ENCODE measurements at regions not wholly inside any gene's neighbourhood (a gene's known extent, or its start where the extent isn't known, plus 50 kb on each side); places are given as distances from the start of the nearest gene placed in this dataset.
"Not testable (repeated sequence)": the region's sequence is repeated elsewhere in the genome, so short reads cannot be mapped to it uniquely, and the experiment has no call there.

- no peak for DNase-seq (ENCODE audit: low read depth in 3 of 3)
These were observed 365.1 kb upstream of the LMCD1 start for GRCh38 chr3:8136553-8136952.

DNA sequence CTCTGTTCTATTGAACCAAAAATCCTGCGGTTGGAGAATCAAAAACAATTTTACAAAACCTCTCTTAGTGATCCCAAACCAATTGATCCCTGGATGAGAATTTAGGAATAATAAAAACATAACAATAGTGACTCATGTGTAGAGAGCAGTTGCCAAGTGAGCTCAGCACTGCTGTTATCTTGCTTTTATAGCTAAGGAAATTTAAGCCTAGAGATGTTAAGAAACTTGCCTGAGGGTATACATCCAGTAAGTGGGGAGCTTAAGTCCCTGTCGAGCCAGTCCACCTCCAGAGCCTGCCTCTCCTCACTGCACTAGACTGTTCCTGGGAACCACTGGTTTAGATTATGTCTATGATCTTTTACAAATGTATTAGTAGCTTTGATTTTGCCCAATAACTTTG is 358.4 kb upstream of the LMCD1 start:
- no peak for DNase-seq (ENCODE audit: low read depth in 3 of 3)

- no peak for DNase-seq (ENCODE audit: low read depth in 3 of 3)
These were observed 356.0 kb upstream of the LMCD1 start for GRCh38 chr3:8145661-8146060.

DNA sequence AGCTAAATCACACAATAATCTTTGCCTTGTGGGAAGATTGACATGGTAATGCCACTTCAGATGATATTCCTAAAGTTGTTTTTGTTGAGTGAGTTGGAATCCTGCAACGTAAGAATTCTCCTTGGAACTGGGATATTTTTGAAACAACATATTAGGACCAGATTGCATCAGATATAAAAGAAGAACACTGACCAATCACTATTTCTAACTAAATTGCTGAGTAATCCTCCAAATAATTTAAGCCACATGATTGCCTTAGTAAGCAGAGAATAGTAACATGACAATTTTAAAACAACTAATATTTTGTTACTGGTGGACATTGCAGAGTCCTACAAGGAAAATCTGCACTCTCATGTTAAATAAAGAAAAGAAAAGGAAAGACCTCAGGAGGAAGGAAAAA is 353.9 kb upstream of the LMCD1 start:
- DNase-seq (ENCODE audit: low read depth in 3 of 3) = no peak

GRCh38 chr3:8152821-8153418 is 348.7 kb upstream of the LMCD1 start:
- DNase-seq (ENCODE audit: low read depth in 3 of 3) = no peak

GRCh38 chr3:8153800-8154199 is 347.8 kb upstream of the LMCD1 start:
- DNase-seq (ENCODE audit: low read depth in 3 of 3) = no peak

- DNase-seq (ENCODE audit: low read depth in 3 of 3) = no peak
These were observed 347.0 kb upstream of the LMCD1 start for GRCh38 chr3:8154617-8155016.

DNA sequence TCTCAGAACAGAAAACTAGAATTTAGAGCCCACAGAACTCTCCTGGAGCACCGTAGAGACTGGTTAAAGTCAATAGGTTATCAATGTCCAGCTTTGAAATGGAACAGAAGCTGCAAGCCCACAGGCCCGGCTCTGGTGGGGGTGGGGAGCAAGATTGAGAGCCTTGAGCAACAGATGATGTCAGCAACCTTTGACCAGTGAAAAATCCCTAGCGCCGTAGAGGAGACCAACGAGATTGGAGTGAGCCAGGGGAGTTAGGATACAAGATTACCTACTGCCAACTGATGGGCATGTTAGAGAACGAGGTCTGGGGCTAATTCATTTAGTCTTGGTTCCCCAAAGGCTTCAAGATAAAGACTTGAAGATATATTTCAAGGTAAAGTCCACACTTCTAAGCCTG is 345.5 kb upstream of the LMCD1 start:
- no peak for DNase-seq (ENCODE audit: low read depth in 3 of 3)

DNA sequence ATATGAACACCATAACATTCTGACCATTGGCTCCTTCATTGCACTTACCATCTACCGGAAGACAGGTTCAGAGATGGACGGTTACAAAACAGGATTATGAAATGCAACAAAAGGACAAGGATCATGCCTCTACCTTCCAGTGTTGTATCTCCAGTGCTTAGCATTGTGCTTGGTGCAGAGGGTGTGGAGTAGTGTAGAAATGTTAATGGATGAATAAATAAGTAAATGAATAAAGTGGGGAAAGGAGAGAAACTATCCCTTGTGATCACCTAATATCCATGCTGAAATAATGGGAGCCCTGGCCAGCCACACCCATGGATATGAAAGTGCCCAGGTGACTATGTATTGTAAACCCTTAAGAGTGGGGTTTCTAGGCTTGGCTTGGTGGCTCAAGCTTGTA is 344.8 kb upstream of the LMCD1 start:
- no peak for DNase-seq (ENCODE audit: low read depth in 3 of 3)

DNA sequence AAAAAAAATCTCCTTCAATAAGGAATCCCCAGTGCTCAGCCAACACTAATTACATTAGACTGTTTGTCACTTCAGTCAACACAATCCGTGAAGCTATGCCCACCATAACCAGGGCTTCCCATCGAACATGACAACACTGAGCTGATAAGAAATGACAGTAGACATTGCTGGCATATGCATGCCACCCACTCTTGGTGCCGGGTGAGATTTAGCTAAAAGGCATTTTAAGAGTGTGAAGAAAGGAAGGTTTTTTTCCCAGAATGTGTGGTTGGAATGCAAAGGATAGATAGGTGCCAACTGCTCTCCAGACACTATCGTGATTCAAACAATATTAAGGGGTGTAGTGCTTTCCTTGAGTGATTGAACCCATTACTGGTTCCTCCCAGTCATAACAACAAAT is 344.0 kb upstream of the LMCD1 start:
- DNase-seq (ENCODE audit: low read depth in 3 of 3) = no peak

GRCh38 chr3:8164145-8164544 is 337.5 kb upstream of the LMCD1 start:
- DNase-seq (ENCODE audit: low read depth in 3 of 3) = no peak

GRCh38 chr3:8166014-8166413 is 335.6 kb upstream of the LMCD1 start:
- no peak for DNase-seq (ENCODE audit: low read depth in 3 of 3)

DNA sequence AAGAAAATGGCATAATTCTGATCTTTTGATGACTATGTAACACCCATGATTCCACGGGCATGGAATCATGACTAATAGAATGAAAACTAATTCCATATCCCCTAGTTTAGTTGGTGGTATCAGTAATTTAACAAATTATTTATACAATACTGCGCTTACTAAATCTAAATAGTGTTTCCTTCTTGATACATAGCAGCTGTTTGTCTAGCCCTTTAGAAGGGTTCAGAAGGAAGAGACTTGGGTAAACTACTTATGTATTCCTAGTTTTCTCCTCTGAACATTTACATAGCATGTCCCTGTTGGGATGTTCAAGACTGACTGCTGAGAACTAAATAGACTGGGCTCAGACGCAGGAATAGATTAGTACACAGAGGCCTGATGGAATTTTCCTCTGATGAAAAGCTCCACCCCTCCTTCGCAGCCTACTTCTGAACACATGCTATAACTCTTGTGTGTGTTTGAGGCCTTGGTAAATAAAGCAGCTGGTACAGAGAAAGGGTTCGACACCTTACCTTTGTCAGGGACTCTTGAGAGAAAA is 330.6 kb upstream of the LMCD1 start:
- DNase-seq (ENCODE audit: low read depth in 3 of 3) = no peak

GRCh38 chr3:8173892-8174291 is 327.7 kb upstream of the LMCD1 start:
- DNase-seq (ENCODE audit: low read depth in 3 of 3) = no peak

- not testable (repeated sequence) for DNase-seq (ENCODE audit: low read depth in 3 of 3)
These were observed 324.7 kb upstream of the LMCD1 start for GRCh38 chr3:8176759-8177483.

GRCh38 chr3:8178516-8178915 is 323.1 kb upstream of the LMCD1 start:
- DNase-seq (ENCODE audit: low read depth in 3 of 3) = not testable (repeated sequence)

DNA sequence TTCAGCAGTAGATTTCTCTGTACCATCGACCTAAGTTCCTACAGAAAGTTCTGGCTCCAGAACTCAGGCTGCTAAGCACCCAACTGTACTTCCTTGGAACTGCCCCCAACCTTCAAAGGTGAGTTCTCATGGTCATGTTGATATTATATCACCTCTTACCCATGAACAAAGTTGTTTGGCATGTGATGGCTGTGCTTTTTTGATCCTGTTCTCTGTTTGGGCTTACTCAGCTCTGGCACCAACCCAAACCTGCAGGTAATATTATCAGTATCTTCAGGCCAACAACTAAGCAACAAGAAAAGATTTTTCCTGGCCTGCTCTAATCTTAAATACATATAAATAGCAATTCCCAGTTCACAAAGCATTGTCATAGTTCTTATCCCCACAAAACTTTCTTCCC is 318.7 kb upstream of the LMCD1 start:
- DNase-seq (ENCODE audit: low read depth in 3 of 3) = no peak

DNA sequence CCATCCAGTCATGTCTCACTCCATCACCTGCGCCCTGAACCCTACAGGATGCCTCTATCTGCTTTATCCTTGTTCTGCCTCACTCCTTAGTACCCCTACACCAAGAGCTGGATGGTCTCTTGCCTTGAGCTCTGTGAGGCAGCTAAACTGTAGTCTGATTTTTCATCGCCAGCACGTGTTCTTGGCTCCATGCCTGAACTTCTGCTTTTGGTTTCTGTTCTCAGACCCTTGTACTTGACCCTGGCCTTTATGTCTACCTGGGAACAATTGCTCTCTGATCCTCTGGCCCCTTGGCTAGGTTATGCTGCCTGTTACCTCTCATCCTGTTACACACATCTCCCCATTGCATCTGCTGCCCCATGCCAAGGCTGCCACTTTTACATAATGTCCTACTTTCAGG is 318.0 kb upstream of the LMCD1 start:
- no peak for DNase-seq (ENCODE audit: low read depth in 3 of 3)

DNA sequence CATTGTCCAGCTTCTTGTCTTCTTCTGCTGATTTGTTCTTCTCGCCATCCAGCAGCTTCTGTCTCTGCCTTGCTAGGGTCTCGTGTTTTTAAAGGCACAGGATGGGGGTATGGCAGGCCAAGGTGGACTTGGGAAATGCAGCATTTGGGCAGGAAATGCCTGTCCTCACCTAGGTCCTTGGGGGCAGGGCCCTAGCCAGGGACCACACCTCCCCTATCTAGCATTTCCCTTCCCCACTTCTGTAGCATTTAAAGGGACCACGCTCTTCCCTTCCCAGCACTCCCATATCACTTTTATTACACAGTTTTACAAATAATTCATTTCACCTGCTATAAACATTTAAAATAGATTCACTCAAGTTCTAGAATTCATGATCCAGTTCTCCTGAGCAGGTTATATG is 315.4 kb upstream of the LMCD1 start:
- no peak for DNase-seq (ENCODE audit: low read depth in 3 of 3)

DNA sequence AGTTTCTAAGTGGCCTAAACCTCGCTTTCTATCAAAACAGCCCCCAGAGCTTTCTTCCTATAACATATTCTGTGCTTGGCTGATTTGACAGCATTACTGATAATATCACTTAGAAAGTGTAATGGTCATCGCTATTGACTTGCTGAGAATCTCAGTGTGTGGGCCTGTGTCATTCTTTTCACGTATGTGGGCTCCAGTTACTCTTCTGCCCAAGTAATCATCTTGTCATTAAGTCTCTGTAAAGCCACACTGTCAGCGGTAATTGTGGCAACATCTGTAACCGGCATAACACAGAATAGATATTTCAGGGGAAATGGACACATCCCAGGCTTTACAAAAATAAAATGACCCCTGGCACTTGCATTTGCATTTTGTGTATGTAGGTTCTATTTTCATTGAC is 313.6 kb upstream of the LMCD1 start:
- DNase-seq (ENCODE audit: low read depth in 3 of 3) = no peak

GRCh38 chr3:8189051-8189450 is 312.6 kb upstream of the LMCD1 start:
- DNase-seq (ENCODE audit: low read depth in 3 of 3) = no peak

- DNase-seq (ENCODE audit: low read depth in 3 of 3) = no peak
These were observed 310.2 kb upstream of the LMCD1 start for GRCh38 chr3:8191406-8191805.

- DNase-seq (ENCODE audit: low read depth in 3 of 3) = no peak
These were observed 304.2 kb upstream of the LMCD1 start for GRCh38 chr3:8197384-8197783.

GRCh38 chr3:8198605-8199004 is 303.0 kb upstream of the LMCD1 start:
- DNase-seq (ENCODE audit: low read depth in 3 of 3) = no peak

Data from stimulated activated CD4-positive, alpha-beta T cell treated with anti-CD3 and anti-CD28 coated beads, TNF-alpha, amount 100 ng/mL, for 24 hours (primary cell).